ENCODE measurements at regions not wholly inside any gene's neighbourhood (a gene's known extent, or its start where the extent isn't known, plus 50 kb on each side); places are given as distances from the start of the nearest gene placed in this dataset.
"Not testable (repeated sequence)": the region's sequence is repeated elsewhere in the genome, so short reads cannot be mapped to it uniquely, and the experiment has no call there.

- not testable (repeated sequence) for DNase-seq
Measured at GRCh38 chr3:125697979-125698640, 102.8 kb upstream of the OSBPL11 start.

DNA sequence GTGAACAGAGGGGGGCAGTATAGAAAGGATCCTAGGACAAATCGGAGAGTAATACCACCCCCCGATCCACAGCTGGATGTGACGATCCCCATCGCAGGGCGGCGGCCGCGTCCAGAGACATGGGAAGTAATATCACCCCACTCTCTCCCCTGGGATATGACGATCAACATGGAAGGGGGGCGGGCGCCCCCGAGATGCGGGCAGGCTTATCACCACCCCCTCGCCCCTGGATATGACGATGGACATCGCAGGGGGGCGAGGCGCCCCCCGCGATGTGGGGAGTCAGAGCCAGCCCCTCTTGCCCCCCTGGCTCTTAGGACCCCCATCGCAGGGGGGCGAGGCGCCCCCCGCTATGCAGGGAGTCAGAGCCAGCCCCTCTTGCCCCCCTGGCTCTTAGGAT is 120.4 kb upstream of the OSBPL11 start:
- DNase-seq = no peak

- DNase-seq = not testable (repeated sequence)
Measured at GRCh38 chr3:125732151-125732550, 136.9 kb upstream of the OSBPL11 start.

DNA sequence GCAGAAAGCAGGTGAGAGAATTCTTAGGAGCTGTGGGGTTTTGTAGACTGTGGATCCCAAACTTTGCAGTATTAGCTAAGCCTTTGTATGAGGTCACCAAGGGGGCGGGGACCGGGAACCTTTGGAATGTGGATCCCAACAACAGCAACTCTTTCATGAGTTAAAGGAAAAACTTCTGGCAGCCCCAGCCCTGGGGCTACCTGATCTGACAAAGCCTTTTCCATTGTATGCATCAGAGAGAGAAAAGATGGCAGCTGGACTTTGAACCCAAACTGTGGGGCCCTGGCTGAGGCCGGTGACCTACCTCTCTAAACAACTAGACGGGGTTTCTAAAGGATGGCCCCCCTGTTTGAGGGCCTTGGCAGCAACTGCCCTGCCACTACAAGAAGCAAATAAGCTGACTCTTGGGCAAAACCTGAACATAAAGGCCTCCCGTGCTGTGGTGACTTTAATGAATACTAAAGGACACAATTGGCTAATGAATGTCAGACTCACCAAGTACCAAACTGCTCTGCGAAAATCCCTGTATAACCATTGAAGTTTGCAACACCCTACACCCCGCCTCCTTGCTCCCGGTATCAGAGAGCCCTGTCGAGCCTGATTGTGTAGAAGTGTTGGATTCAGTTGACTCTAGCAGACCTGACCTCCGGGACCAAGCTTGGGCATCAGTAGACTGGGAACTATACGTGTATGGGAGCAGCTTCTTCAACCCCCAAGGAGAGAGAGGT is 146.9 kb upstream of the OSBPL11 start:
- DNase-seq = not testable (repeated sequence)

DNA sequence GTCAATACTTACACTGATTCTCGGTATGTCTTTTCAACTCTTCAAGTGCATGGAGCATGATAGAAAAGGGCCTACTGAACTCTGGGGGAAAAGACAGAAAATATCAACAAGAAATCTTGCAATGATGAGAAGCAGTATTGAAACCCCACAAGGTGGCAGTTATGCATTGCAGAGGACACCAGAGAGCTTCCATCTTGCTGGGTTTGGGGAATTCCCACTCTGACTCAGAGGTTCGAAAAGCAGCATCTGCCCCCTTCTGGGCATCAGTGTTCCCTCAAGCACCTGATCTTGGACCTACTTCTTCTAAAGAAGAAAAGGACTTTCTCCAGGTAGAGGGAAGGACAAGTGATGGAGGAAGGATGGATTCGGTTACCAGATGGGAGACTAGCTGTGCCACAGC is 147.5 kb upstream of the OSBPL11 start:
- DNase-seq = peak; percentile 42

DNA sequence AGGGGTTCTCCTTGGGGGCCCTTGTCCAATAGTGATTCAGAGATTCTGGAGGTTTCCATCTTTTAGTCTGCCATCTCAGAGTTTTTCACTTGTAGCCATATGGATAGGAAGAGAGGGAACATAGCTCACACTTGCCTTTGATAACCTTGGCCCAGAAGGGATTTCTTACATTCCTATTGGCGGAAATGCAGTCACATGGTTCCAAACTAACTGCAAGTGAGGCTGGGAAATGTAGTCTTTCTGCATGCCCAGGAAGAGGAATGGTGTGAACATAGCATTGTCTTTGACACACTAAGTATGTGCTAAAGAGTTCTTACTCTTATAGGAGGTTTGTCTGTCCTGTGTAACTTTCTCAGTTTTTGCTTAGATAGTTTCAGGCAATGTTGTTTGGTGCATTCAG is 161.8 kb upstream of the OSBPL11 start:
- DNase-seq = peak; percentile 40

DNA sequence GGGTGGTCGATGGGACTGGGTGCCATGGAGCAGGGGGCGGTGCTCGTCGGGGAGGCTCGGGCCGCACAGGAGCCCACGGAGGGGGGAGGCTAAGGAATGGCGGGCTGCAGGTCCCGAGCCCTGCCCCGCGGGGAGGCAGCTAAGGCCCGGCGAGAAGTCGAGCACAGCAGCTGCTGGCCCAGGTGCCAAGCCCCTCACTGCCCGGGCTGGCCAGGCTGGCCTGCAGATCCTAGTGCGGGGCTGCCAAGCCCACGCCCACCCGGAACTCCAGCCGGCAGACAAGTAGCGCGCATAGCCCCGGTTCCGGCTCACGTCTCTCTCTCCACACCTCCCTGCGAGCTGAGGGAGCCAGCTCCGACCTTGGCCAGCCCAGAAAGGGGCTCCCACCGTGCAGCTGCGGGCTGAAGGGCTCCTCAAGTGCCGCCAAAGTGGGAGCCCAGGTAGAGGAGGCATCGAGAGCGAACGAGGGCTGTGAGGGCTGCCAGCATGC is 163.4 kb upstream of the OSBPL11 start:
- not testable (repeated sequence) for DNase-seq

- DNase-seq = not testable (repeated sequence)
Measured at GRCh38 chr3:125762601-125763000, 167.3 kb upstream of the OSBPL11 start.

DNA sequence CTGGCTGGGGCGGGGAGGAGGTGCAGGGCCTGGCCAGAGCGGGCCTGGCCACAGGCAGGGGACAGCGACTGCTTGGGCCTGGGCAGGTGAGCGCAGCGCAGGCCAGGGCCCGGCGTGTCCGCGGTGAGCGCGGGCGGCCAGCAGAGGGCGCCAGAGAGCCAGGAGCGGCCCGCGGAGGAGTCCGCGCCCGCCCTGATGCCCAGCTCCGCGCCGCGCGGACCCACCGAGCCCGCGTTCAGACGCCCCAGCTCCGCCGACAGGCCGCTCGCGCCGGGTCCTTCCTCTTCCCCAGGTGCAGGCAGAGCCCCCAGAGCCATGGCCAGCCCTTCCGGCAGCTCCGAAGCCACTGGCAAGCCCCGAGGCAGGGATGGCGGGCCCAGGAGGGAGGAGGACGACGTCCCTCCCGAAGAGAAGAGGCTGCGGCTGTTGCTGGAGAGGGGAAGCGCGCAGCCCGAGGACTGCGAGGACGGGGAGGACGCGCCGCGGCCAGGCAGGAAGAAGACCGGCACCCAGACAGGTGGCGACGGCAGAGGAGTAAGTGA is 171.1 kb upstream of the OSBPL11 start:
- DNase-seq = peak; percentile 59

DNA sequence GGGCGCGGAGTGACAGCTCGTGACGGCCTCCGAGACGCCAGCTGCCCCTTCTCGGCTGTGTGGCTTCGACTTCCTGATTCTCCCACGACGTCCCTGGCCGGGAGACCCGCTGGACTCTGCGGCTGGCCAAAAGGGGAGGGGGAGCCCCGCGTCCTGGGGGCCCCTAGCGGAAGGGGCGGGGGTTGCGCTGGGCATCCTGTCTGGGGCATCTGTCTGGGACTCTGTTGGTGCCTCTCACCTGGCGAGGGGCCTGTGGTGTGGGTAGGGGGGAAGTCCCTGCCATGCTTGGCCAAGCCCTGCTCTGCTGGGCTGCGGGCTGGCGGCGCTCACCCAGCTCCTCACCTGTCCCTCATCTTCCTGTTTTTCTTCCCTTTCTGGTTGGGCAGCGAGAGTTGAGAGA is 171.6 kb upstream of the OSBPL11 start:
- DNase-seq = not testable (repeated sequence)

GRCh38 chr3:125767641-125768040 is 172.3 kb upstream of the OSBPL11 start:
- DNase-seq = no peak

DNA sequence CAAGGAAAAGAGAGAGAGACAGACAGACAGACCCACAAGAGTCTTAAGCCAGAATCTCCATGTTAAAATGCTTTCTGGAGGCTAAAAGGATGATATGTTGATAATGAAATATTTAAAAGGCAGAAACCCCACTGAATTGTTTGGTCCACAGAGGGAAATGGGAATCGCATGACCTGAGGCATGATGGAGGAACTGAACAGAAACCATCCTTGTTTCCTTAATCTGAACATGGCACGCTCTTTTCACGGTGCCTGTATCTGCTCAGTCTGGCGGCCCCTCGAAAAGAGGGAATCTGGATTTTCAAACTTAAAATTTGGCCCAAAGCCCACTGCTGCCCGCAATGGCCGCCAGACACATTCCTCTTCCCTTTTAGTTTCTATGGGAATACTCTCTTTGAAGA is 173.5 kb upstream of the OSBPL11 start:
- DNase-seq = not testable (repeated sequence)

DNA sequence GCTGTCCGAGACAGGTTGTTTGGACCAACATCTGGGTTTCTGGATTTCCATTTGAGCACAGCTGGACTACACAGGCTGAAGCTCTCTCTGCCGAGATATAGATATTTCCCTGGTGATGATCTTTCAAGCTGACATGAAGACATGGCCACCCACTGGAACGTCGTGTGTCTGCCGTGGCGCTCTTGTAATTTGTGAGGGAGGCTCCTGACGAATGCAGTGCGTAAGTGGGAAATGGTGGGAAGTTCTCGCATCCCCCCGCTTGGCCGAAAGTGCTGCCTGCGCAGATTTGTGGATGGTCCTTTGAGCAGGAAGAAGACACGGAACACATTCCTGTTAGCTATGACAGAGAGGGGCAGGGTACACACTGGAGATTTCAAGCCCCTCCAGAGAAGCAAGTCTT is 176.2 kb upstream of the OSBPL11 start:
- DNase-seq = not testable (repeated sequence)

DNA sequence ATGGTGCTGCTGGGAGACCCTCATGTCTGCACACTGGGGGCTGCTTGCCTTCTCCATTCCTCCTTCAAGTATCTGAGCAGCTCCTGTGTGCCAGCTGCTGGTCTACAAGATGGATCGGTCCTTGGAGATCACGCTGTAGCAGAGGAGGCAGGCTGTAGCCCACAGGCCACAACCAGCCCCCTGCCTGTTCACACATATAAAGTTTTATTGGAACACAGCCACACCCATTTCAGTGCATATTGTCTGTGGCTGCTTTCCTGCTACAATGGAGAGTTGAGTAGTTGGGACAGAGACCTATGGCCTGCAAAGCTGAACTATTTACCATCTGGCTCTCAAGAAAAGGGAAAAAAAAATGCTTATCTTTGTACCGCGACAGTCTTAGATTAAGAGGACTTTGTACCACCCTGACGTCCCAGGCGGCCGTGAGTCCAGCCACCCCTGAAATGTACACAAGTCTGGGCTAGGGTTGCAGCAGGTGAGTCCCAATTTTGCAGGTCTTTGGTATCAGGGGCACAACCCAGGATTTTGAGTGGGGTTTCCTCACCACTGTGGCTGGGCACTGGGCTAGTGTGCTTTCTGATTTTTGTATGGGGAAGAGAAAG is 179.2 kb upstream of the OSBPL11 start:
- not testable (repeated sequence) for DNase-seq

DNA sequence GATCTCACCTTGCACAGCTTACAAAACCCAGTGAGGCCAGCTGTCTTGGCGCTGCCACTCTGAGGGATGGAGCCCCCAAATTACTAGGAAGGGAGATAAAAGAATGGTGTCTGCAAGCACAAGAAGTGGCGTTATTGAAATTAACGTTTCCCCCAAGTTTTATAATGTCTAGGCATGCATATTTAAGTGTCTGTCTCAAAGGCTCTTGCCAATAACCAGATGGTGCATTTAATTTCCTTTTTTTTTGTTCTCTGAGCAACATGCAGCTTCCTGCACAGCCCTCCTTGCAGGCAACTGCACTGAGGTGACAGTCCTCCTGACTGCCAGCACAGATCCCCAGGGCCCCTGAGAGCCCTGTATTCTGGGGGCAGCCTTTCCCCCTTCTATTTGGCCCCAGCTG is 179.8 kb upstream of the OSBPL11 start:
- DNase-seq = not testable (repeated sequence)

- DNase-seq = not testable (repeated sequence)
Measured at GRCh38 chr3:125775606-125776294, 180.5 kb upstream of the OSBPL11 start.

GRCh38 chr3:125779276-125779675 is 184.0 kb upstream of the OSBPL11 start:
- DNase-seq = not testable (repeated sequence)

DNA sequence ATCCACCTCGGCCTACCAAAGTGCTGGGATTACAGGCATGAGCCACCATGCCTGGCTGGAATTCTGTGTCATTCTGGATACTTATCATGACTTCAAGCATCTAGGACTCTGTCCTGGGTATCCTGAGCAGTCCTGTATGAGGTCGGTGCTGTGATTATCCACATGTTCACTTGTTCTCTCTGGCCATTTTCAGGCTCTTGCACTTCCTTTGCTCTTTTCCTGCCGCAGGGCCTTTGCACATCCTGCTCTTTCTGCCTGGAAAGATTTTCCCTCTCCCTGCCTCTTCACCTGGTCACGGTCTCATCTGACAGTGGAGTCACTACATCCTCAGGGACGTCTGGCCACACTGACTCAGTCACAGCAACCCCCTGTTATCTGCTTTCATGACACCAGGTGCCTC is 184.6 kb upstream of the OSBPL11 start:
- not testable (repeated sequence) for DNase-seq

DNA sequence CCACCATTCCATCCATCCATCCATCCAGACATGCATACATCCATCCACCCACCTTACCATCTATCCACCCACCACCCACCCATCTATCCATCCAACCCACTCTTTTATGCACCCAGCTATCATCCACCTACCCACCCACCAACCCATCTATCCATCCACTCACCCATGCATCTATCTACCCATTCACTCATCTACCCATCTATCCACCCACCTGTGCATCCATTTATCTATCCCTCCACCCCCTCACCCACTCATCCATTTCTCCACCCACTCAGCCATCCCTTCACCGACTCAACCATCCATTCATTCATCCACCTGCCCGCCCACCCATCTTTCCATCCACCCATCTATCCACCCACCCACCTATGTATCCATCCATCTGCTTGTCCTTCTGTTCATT is 186.4 kb upstream of the OSBPL11 start:
- DNase-seq = not testable (repeated sequence)

GRCh38 chr3:125790312-125790711 is 178.7 kb upstream of the ROPN1B start:
- not testable (repeated sequence) for DNase-seq

GRCh38 chr3:125791021-125791420 is 178.0 kb upstream of the ROPN1B start:
- DNase-seq = not testable (repeated sequence)

DNA sequence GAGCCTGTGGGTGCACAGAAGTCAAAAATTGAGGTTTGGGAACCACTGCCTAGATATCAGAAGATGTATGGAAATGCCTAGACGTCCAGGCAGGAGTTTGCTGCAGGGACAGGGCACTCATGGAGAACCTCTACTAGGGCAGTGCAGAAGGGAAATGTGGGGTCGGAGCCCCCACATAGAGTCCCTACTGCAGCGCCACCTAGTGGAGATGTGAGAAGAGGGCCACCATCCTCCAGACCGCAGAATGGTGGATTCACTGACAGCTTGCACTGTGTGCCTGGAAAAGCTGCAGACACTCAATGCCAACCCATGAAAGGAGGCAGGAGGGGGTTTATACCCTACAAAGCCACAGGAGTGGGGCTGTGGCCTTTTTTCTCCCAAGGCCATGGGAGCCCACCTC is 159.0 kb upstream of the ROPN1B start:
- DNase-seq = not testable (repeated sequence)

- not testable (repeated sequence) for DNase-seq
Measured at GRCh38 chr3:125822175-125822574, 146.8 kb upstream of the ROPN1B start.

Data from NCI-H82 (cell line).